ENCODE measurements at regions not wholly inside any gene's neighbourhood (a gene's known extent, or its start where the extent isn't known, plus 50 kb on each side); places are given as distances from the start of the nearest gene placed in this dataset.
"Not testable (repeated sequence)": the region's sequence is repeated elsewhere in the genome, so short reads cannot be mapped to it uniquely, and the experiment has no call there.

DNA sequence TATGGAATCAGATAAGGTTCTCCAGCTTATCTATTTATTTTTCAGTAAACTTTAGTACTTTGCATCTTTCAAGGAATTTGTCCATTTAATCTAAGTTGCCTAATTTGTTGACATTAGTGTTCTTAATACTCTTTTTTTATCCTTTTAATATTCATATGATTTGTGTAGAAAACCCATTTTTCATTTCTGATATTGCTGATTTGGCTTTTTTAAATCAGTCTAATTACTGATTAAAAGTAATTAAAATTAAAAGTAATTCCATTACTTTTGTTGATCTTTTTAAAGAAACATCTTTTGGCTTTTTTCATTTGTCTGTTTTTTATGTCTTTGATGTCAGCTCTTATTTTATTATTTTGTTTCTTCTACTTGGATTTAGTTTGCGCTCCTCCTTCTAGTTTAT lies 101.2 kb downstream of the CGGBP1 start:
- no peak overlapping the region for H3K27ac ChIP-seq
- H3K4me3 ChIP-seq, result no peak overlapping the region
- no peak for DNase-seq (ENCODE audit: low spot score)
- TF ChIP-seq, protein P1, sequence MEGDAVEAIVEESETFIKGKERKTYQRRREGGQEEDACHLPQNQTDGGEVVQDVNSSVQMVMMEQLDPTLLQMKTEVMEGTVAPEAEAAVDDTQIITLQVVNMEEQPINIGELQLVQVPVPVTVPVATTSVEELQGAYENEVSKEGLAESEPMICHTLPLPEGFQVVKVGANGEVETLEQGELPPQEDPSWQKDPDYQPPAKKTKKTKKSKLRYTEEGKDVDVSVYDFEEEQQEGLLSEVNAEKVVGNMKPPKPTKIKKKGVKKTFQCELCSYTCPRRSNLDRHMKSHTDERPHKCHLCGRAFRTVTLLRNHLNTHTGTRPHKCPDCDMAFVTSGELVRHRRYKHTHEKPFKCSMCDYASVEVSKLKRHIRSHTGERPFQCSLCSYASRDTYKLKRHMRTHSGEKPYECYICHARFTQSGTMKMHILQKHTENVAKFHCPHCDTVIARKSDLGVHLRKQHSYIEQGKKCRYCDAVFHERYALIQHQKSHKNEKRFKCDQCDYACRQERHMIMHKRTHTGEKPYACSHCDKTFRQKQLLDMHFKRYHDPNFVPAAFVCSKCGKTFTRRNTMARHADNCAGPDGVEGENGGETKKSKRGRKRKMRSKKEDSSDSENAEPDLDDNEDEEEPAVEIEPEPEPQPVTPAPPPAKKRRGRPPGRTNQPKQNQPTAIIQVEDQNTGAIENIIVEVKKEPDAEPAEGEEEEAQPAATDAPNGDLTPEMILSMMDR (IDR thresholded peaks at IDR 0.05), result no peak

GRCh38 chr3:87949879-87950208 lies 109.0 kb downstream of the CGGBP1 start:
- no peak for DNase-seq (ENCODE audit: low spot score)
- TF ChIP-seq, protein P1 (IDR thresholded peaks at IDR 0.05), result no peak
- Histone ChIP-seq H3K27ac (no peak overlapping the region), H3K4me3 (no peak overlapping the region)

GRCh38 chr3:87949189-87949878 lies 109.5 kb downstream of the CGGBP1 start:
- no peak for DNase-seq (ENCODE audit: low spot score)
- TF ChIP-seq, protein P1 (IDR thresholded peaks at IDR 0.05), result no peak
- Histone ChIP-seq H3K27ac (no peak overlapping the region), H3K4me3 (no peak overlapping the region)

DNA sequence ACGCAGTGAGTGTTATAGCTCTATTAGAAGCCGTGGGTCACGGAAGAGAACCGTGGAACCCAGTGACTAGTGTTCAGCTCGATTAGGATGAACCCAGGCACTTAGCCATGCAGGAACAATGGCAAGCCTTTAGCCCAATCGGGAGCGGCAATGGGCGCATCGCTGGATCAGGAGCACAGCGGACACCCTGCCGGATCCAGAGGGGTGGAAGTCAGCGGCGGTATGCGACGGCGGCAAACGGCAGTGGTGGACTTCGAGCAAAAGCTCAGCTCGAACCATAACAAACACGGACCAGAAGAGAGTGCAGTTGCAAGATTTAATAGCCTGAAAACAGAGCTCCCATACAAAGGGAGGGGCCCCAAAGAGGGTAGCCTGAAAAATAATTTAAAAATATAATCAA lies 112.8 kb downstream of the CGGBP1 start:
- not testable (repeated sequence) for H3K27ac ChIP-seq; DNase-seq (ENCODE audit: low spot score); H3K4me3 ChIP-seq

DNA sequence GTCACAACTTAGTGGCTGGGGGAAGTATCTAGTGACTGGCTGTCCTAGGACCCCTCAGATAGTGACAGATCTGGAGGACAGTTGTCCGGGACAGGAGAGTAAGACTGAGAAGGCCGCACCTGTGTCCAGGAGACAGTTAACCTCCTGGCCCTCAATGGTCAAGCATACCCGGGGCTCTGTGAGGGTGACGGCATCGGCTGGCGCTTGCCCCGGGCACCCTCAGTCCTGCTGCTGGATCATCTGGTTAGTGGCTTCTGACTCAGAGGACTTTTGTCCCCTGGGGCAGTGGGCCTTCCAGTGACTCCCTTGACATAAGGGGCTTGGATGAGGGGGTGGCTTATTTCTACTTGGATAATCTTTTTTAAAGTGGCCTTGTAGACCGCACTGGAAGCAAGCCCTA lies 116.5 kb downstream of the CGGBP1 start:
- H3K4me3 ChIP-seq; H3K27ac ChIP-seq; DNase-seq (ENCODE audit: low spot score): not testable (repeated sequence)

GRCh38 chr3:87924485-87924884 lies 134.3 kb downstream of the CGGBP1 start:
- Histone ChIP-seq H3K27ac (no peak overlapping the region), H3K4me3 (no peak overlapping the region)
- no peak for DNase-seq (ENCODE audit: low spot score)
- TF ChIP-seq, protein P1 (IDR thresholded peaks at IDR 0.05), result no peak

GRCh38 chr3:87920549-87920948 lies 138.3 kb downstream of the CGGBP1 start:
- H3K27ac ChIP-seq, result no peak overlapping the region
- H3K4me3 ChIP-seq, result no peak overlapping the region
- TF ChIP-seq, protein P1 (IDR thresholded peaks at IDR 0.05), result no peak
- DNase-seq (ENCODE audit: low spot score), result no peak

DNA sequence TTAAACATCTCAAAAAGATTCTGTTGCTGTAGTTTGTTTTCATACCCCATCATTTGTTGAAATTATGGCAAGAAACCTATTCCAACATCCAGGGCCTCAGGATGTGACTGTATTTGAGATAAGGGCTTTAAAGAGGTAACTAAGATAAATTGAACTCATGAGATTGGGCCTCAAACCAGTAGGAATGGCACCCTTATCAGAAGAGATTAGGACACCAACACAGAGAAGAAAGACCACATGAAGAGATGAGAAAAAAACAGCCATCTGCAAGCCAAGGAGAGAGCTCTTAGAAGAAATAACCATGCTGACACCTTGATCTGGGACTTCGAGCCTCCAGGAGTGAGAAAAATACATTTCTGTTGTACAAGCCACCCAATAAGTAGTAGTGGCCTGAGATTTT lies 157.7 kb downstream of the CGGBP1 start:
- no peak for DNase-seq (ENCODE audit: low spot score)
- TF ChIP-seq, protein P1 (IDR thresholded peaks at IDR 0.05), result no peak
- Histone ChIP-seq H3K27ac (no peak overlapping the region), H3K4me3 (no peak overlapping the region)

Measured in coronary artery (tissue), 2 donors.